ENCODE measurements at regions not wholly inside any gene's neighbourhood (a gene's known extent, or its start where the extent isn't known, plus 50 kb on each side); places are given as distances from the start of the nearest gene placed in this dataset.

DNA sequence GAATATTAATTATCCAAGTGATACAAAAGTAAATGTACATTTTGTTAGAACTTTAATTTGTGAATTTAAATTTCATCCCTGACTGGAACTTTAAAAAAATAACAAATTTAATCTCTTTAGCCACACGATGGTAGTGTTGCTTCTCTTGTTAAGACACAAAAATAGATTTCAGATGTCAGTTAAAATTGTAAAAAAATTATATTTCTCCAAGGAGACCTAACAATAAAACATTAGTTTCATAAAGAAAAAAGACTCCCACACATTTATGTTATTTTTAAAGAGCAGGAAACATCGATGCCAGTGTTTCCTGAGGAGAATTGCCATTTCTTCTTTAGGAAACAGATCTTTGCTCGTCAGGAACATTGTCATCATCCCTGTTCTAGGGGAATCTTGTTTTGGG lies 74.0 kb upstream of the DEPDC1 start:
- no peak for TF ChIP-seq GATA3 (IDR thresholded peaks at IDR 0.05; ENCODE audit: low read depth, low read length)
- TF ChIP-seq GATA2 (IDR thresholded peaks at IDR 0.05; ENCODE audit: low read depth, low read length): no peak
